ENCODE measurements at regions not wholly inside any gene's neighbourhood (a gene's known extent, or its start where the extent isn't known, plus 50 kb on each side); places are given as distances from the start of the nearest gene placed in this dataset.

- no peak for TF ChIP-seq POLR2AphosphoS5 (IDR thresholded peaks at IDR 0.05)
- TF ChIP-seq, protein P1, sequence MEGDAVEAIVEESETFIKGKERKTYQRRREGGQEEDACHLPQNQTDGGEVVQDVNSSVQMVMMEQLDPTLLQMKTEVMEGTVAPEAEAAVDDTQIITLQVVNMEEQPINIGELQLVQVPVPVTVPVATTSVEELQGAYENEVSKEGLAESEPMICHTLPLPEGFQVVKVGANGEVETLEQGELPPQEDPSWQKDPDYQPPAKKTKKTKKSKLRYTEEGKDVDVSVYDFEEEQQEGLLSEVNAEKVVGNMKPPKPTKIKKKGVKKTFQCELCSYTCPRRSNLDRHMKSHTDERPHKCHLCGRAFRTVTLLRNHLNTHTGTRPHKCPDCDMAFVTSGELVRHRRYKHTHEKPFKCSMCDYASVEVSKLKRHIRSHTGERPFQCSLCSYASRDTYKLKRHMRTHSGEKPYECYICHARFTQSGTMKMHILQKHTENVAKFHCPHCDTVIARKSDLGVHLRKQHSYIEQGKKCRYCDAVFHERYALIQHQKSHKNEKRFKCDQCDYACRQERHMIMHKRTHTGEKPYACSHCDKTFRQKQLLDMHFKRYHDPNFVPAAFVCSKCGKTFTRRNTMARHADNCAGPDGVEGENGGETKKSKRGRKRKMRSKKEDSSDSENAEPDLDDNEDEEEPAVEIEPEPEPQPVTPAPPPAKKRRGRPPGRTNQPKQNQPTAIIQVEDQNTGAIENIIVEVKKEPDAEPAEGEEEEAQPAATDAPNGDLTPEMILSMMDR (IDR thresholded peaks at IDR 0.05; ENCODE audit: poor library complexity, severe bottlenecking): no peak
- no peak for TF ChIP-seq EZH2 (IDR thresholded peaks at IDR 0.05; ENCODE audit: borderline replicate concordance, insufficient read depth, low read length, poor library complexity, severe bottlenecking)
- TF ChIP-seq, protein P2, sequence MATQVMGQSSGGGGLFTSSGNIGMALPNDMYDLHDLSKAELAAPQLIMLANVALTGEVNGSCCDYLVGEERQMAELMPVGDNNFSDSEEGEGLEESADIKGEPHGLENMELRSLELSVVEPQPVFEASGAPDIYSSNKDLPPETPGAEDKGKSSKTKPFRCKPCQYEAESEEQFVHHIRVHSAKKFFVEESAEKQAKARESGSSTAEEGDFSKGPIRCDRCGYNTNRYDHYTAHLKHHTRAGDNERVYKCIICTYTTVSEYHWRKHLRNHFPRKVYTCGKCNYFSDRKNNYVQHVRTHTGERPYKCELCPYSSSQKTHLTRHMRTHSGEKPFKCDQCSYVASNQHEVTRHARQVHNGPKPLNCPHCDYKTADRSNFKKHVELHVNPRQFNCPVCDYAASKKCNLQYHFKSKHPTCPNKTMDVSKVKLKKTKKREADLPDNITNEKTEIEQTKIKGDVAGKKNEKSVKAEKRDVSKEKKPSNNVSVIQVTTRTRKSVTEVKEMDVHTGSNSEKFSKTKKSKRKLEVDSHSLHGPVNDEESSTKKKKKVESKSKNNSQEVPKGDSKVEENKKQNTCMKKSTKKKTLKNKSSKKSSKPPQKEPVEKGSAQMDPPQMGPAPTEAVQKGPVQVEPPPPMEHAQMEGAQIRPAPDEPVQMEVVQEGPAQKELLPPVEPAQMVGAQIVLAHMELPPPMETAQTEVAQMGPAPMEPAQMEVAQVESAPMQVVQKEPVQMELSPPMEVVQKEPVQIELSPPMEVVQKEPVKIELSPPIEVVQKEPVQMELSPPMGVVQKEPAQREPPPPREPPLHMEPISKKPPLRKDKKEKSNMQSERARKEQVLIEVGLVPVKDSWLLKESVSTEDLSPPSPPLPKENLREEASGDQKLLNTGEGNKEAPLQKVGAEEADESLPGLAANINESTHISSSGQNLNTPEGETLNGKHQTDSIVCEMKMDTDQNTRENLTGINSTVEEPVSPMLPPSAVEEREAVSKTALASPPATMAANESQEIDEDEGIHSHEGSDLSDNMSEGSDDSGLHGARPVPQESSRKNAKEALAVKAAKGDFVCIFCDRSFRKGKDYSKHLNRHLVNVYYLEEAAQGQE (IDR thresholded peaks at IDR 0.05; ENCODE audit: borderline replicate concordance): no peak
- TF ChIP-seq RAD21 (conservative IDR thresholded peaks at IDR 0.05): no peak
- no peak for TF ChIP-seq SMC3 (conservative IDR thresholded peaks at IDR 0.05; ENCODE audit: poor library complexity)
- no peak for TF ChIP-seq EP300 (conservative IDR thresholded peaks at IDR 0.05; ENCODE audit: poor library complexity, severe bottlenecking)
- no peak for TF ChIP-seq TAF1 (IDR thresholded peaks at IDR 0.05; ENCODE audit: low read depth)
Observed at GRCh38 chr5:56676091-56676768, 139.1 kb upstream of the MAP3K1 start.
